H9 (cell line): ENCODE measurements at regions not wholly inside any gene's neighbourhood (a gene's known extent, or its start where the extent isn't known, plus 50 kb on each side); places are given as distances from the start of the nearest gene placed in this dataset.

Experiments
- DNase-seq: peaks from one replicate; pipeline ENCODE4 v3.0.0-alpha.2; 2017
- H2AFZ ChIP-seq: one replicate; pipeline ENCODE4 v1.6.1; 2013; ENCODE audit warnings: mild to moderate bottlenecking, low read length, control low read depth, moderate library complexity
- H2AK5ac ChIP-seq: 2 replicates; pipeline ENCODE4 v1.6.1; 2013; ENCODE audit warnings: low read length, control low read depth, mixed read lengths; ENCODE audit not compliant: insufficient read length
- H2BK120ac ChIP-seq: one replicate; pipeline ENCODE4 v1.6.1; 2013; ENCODE audit warnings: low read depth, mild to moderate bottlenecking, low read length, control low read depth, inconsistent platforms; ENCODE audit not compliant: poor library complexity, severe bottlenecking
- H2BK12ac ChIP-seq: 2 replicates; pipeline ENCODE4 v1.6.1; 2013; ENCODE audit warnings: low read length, control low read depth, mixed read lengths, low read depth; ENCODE audit not compliant: insufficient read length
- H2BK15ac ChIP-seq: 2 replicates; pipeline ENCODE4 v1.6.1; 2013; ENCODE audit warnings: low read depth, low read length, control low read depth
- H2BK20ac ChIP-seq: one replicate; pipeline ENCODE4 v1.6.1; 2013; ENCODE audit warnings: low read depth, mild to moderate bottlenecking, low read length, control low read depth, inconsistent platforms; ENCODE audit not compliant: poor library complexity, severe bottlenecking
- H2BK5ac ChIP-seq: 2 replicates; pipeline ENCODE4 v1.6.1; 2013; ENCODE audit warnings: low read length, control low read depth, mixed read lengths; ENCODE audit not compliant: insufficient read length
- H3K14ac ChIP-seq: 2 replicates; pipeline ENCODE4 v1.6.1; 2013; ENCODE audit warnings: low read length, control low read depth; ENCODE audit not compliant: insufficient read depth
- H3K18ac ChIP-seq: 2 replicates; pipeline ENCODE4 v1.6.1; 2013; ENCODE audit warnings: low read depth, mild to moderate bottlenecking, mixed read lengths, low read length, control low read depth; ENCODE audit not compliant: insufficient read length
- H3K23ac ChIP-seq: 2 replicates; pipeline ENCODE4 v1.6.1; 2013; ENCODE audit warnings: low read length, control low read depth, mixed read lengths, low read depth; ENCODE audit not compliant: insufficient read length
- H3K23me2 ChIP-seq: 2 replicates; pipeline ENCODE4 v1.6.1; 2013; ENCODE audit warnings: low read depth, mild to moderate bottlenecking, mixed read lengths, low read length, control low read depth; ENCODE audit not compliant: insufficient read length, poor library complexity, severe bottlenecking
- H3K27ac ChIP-seq: 2 replicates; pipeline ENCODE4 v1.5.1; 2013; ENCODE audit warnings: low read length, control low read depth, mixed read lengths, low read depth; ENCODE audit not compliant: insufficient read length
- H3K27me3 ChIP-seq: 2 replicates; pipeline ENCODE4 v1.6.1; 2013; ENCODE audit warnings: low read length, control low read depth, inconsistent platforms; ENCODE audit not compliant: insufficient read depth
- H3K4ac ChIP-seq: 2 replicates; pipeline ENCODE4 v1.6.1; 2013; ENCODE audit warnings: low read depth, mild to moderate bottlenecking, control low read depth, inconsistent platforms, low read length, moderate library complexity
- H3K4me1 ChIP-seq: 2 replicates; pipeline ENCODE4 v1.6.1; 2013; ENCODE audit warnings: low read length, control low read depth, inconsistent platforms; ENCODE audit not compliant: insufficient read depth
- H3K4me2 ChIP-seq: 2 replicates; pipeline ENCODE4 v1.6.1; 2013; ENCODE audit warnings: low read length, control low read depth, mixed read lengths; ENCODE audit not compliant: insufficient read length, insufficient read depth
- H3K56ac ChIP-seq: 2 replicates; pipeline ENCODE4 v1.6.1; 2013; ENCODE audit warnings: low read depth, mild to moderate bottlenecking, mixed read lengths, low read length, control low read depth; ENCODE audit not compliant: insufficient read length
- H3K79me1 ChIP-seq: 2 replicates; pipeline ENCODE4 v1.6.1; 2013; ENCODE audit warnings: low read depth, mild to moderate bottlenecking, moderate library complexity, low read length, control low read depth, inconsistent platforms; ENCODE audit not compliant: insufficient read depth, poor library complexity, severe bottlenecking
- H3K79me2 ChIP-seq: 2 replicates; pipeline ENCODE4 v1.6.1; 2013; ENCODE audit warnings: low read length, control low read depth, inconsistent platforms; ENCODE audit not compliant: insufficient read depth
- H3K9ac ChIP-seq: 2 replicates; pipeline ENCODE4 v1.6.1; 2013; ENCODE audit warnings: low read length, control low read depth, mixed read lengths; ENCODE audit not compliant: insufficient read length; ENCODE audit errors: extremely low read depth
- H3K9me3 ChIP-seq: one replicate; pipeline ENCODE4 v1.6.1; 2013; ENCODE audit warnings: low read depth, low read length, inconsistent platforms; ENCODE audit not compliant: control insufficient read depth
- H3T11ph ChIP-seq: one replicate; pipeline ENCODE4 v1.6.1; 2013; ENCODE audit warnings: mild to moderate bottlenecking, low read length, control low read depth, inconsistent platforms
- H4K20me1 ChIP-seq: one replicate; pipeline ENCODE4 v1.6.1; 2013; ENCODE audit not compliant: control insufficient read depth, insufficient read length, insufficient read depth
- H4K5ac ChIP-seq: 2 replicates; pipeline ENCODE4 v1.6.1; 2013; ENCODE audit warnings: low read depth, mild to moderate bottlenecking, mixed read lengths, low read length, control low read depth; ENCODE audit not compliant: insufficient read length
- H4K8ac ChIP-seq: replicated peaks from 2 replicates; pipeline ENCODE4 v1.6.1; 2013; ENCODE audit warnings: low read length, control low read depth, mixed read lengths, low read depth; ENCODE audit not compliant: insufficient read length
- H4K91ac ChIP-seq: 2 replicates; pipeline ENCODE4 v1.6.1; 2013; ENCODE audit warnings: low read depth, mild to moderate bottlenecking, moderate library complexity, mixed read lengths, low read length, control low read depth; ENCODE audit not compliant: insufficient read length
- H3K27ac Mint-ChIP-seq, 3 experiments: 2 replicates in 2 of 3; 3 replicates in 1 of 3; pipeline ENCODE4 v1.8.0; 2020 to 2021; ENCODE audit warnings: mixed read lengths in 3 of 3, mild to moderate bottlenecking in 1 of 3, moderate library complexity in 1 of 3
- H3K27me3 Mint-ChIP-seq: 2 replicates; pipeline ENCODE4 v1.8.0; 2021; ENCODE audit warnings: low read depth, mild to moderate bottlenecking, moderate library complexity, mixed read lengths
- H3K36me3 Mint-ChIP-seq, 3 experiments: 2 replicates in 2 of 3; 3 replicates in 1 of 3; pipeline ENCODE4 v1.8.0; 2020 to 2021; ENCODE audit warnings: low read depth in 3 of 3, mixed read lengths in 3 of 3; ENCODE audit not compliant: insufficient read depth in 1 of 3
- H3K4me1 Mint-ChIP-seq, 2 experiments: 2 replicates each; pipeline ENCODE4 v1.8.0; 2020; ENCODE audit warnings: mixed read lengths in 2 of 2
- H3K4me3 Mint-ChIP-seq, 2 experiments: 2 replicates in 1 of 2; 3 replicates in 1 of 2; pipeline ENCODE4 v1.8.0; 2020 to 2021; ENCODE audit warnings: mild to moderate bottlenecking in 2 of 2, mixed read lengths in 2 of 2, moderate library complexity in 1 of 2
- H3K9me3 Mint-ChIP-seq, 2 experiments: 2 replicates in 1 of 2; 3 replicates in 1 of 2; pipeline ENCODE4 v1.8.0; 2020; ENCODE audit warnings: mild to moderate bottlenecking in 2 of 2, mixed read lengths in 2 of 2, moderate library complexity in 1 of 2
- WGBS: extraction: QIAGEN DNeasy Blood & Tissue Kit; methylation state at CpG from one replicate; pipeline ENCODE4 v1.1.7; 2013; ENCODE audit warnings: missing lambda C conversion rate, low lambda C conversion rate, mixed read lengths; ENCODE audit not compliant: insufficient read length; ENCODE audit errors: extremely low coverage; 5-methylcytosine and 5-hydroxymethylcytosine counted together
- TF ChIP-seq, protein P1 (sequence below): fragments of 200-600 bp; sonication (generic); conservative IDR thresholded peaks from 3 replicates; pipeline ENCODE4 v1.8.0; 2021; ENCODE audit warnings: antibody characterized with exemption, mild to moderate bottlenecking

DNA sequence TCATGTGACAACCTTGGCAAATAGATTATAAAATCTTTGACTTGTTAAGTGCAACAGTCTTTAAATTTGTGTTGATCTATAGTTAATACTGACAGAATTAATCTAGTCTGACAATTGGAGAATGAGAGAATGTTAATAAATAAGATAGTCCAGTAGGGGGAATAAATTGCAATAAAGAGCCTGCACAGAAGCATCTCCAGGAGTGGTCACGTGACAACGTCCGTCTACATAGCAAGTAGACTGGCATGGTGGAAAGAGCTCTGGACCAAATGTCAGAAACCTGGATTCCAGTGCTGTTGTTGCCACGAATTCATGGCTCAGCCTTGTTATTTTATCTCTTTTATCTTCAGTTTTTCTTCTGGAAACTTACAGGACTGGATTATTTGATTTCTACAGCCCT lies 436.5 kb downstream of the RAB28 start:
- Histone ChIP-seq H3K18ac (no peak overlapping the region), H3K14ac (no peak overlapping the region), H3K79me2 (no peaks in the 10 kb centered on the region), H3K4me1 (no peaks in the 10 kb centered on the region), H2AFZ (no peak overlapping the region), H3K27ac (no peak overlapping the region), H2BK12ac (no peak overlapping the region), H2AK5ac (no peak overlapping the region), H3K4me2 (no peak overlapping the region), H3K23me2 (no peaks in the 10 kb centered on the region), H3K9ac (no peak overlapping the region), H4K8ac (no peak overlapping the region), H4K91ac (no peak overlapping the region), H3K27me3 (no peaks in the 10 kb centered on the region), H2BK20ac (no peak overlapping the region), H2BK15ac (no peak overlapping the region), H3K79me1 (no peaks in the 10 kb centered on the region), H2BK5ac (no peak overlapping the region), H3K56ac (no peak overlapping the region), H2BK120ac (no peak overlapping the region), H3K23ac (no peak overlapping the region), H4K5ac (no peak overlapping the region), H4K20me1 (no peaks in the 10 kb centered on the region), H3K9me3 (no peaks in the 10 kb centered on the region), H3T11ph (no peak overlapping the region), H3K4ac (no peak overlapping the region)
- Mint-ChIP-seq H3K4me3 (no peak overlapping the region), H3K9me3 (peaks cover 3 to 5% of the 10 kb centered on the region in 2 experiments; a peak in 2 of 5 replicates), H3K27me3 (no peaks in the 10 kb centered on the region), H3K36me3 (no peaks in the 10 kb centered on the region), H3K27ac (no peak overlapping the region), H3K4me1 (no peaks in the 10 kb centered on the region)
- WGBS: no CpG with 5 or more reads among the region's 4 CpGs
- no peak for DNase-seq
- TF ChIP-seq, protein P1, sequence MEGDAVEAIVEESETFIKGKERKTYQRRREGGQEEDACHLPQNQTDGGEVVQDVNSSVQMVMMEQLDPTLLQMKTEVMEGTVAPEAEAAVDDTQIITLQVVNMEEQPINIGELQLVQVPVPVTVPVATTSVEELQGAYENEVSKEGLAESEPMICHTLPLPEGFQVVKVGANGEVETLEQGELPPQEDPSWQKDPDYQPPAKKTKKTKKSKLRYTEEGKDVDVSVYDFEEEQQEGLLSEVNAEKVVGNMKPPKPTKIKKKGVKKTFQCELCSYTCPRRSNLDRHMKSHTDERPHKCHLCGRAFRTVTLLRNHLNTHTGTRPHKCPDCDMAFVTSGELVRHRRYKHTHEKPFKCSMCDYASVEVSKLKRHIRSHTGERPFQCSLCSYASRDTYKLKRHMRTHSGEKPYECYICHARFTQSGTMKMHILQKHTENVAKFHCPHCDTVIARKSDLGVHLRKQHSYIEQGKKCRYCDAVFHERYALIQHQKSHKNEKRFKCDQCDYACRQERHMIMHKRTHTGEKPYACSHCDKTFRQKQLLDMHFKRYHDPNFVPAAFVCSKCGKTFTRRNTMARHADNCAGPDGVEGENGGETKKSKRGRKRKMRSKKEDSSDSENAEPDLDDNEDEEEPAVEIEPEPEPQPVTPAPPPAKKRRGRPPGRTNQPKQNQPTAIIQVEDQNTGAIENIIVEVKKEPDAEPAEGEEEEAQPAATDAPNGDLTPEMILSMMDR: no peak
